Endothelial cell of umbilical vein (primary cell): ENCODE measurements at regions not wholly inside any gene's neighbourhood (a gene's known extent, or its start where the extent isn't known, plus 50 kb on each side); places are given as distances from the start of the nearest gene placed in this dataset.

Experiments used
- EZH2 ChIP-seq: IDR thresholded peaks from 2 replicates; pipeline ENCODE4 v1.6.1; 2012; ENCODE audit warnings: borderline replicate concordance, low read depth, mild to moderate bottlenecking, moderate library complexity, low read length, inconsistent platforms; ENCODE audit not compliant: severe bottlenecking
- POLR2A ChIP-seq: IDR thresholded peaks from 2 replicates; pipeline ENCODE4 v1.6.1; 2012; ENCODE audit warnings: low read depth, mild to moderate bottlenecking, control low read depth, low read length

- TF ChIP-seq POLR2A (no peak), EZH2 (no peak)
Observed at GRCh38 chr10:112884179-112884504, 65.9 kb upstream of the TCF7L2 start.
